ENCODE measurements at regions not wholly inside any gene's neighbourhood (a gene's known extent, or its start where the extent isn't known, plus 50 kb on each side); places are given as distances from the start of the nearest gene placed in this dataset.

GRCh38 chr9:115262477-115262876, 144.5 kb upstream of the TNC start:
- FAIRE-seq: no peak

- FAIRE-seq: no peak
These were observed 145.0 kb upstream of the TNC start for GRCh38 chr9:115262952-115263351.

GRCh38 chr9:115263371-115264075, 145.6 kb upstream of the TNC start:
- FAIRE-seq: no peak

- no peak for FAIRE-seq
These were observed 146.4 kb upstream of the TNC start for GRCh38 chr9:115264313-115264712.

- FAIRE-seq: no peak
These were observed 149.8 kb upstream of the TNC start for GRCh38 chr9:115267790-115268189.

GRCh38 chr9:115275753-115276152, 157.8 kb upstream of the TNC start:
- FAIRE-seq: no peak

GRCh38 chr9:115276621-115277020, 158.7 kb upstream of the TNC start:
- FAIRE-seq: no peak

GRCh38 chr9:115277301-115277700, 159.3 kb upstream of the TNC start:
- FAIRE-seq: no peak

GRCh38 chr9:115278326-115279035, 160.5 kb upstream of the TNC start:
- no peak for FAIRE-seq

- no peak for FAIRE-seq
These were observed 165.4 kb upstream of the TNC start for GRCh38 chr9:115283395-115283794.

GRCh38 chr9:115285836-115286235, 167.9 kb upstream of the TNC start:
- no peak for FAIRE-seq

GRCh38 chr9:115286411-115286810, 168.5 kb upstream of the TNC start:
- no peak for FAIRE-seq

- FAIRE-seq: no peak
These were observed 171.8 kb upstream of the TNC start for GRCh38 chr9:115289757-115290208.

- FAIRE-seq: no peak
These were observed 173.9 kb upstream of the TNC start for GRCh38 chr9:115291841-115292240.

GRCh38 chr9:115292584-115293279, 174.8 kb upstream of the TNC start:
- FAIRE-seq: no peak

GRCh38 chr9:115295734-115296133, 177.8 kb upstream of the TNC start:
- FAIRE-seq: no peak

GRCh38 chr9:115296831-115297565, 179.0 kb upstream of the TNC start:
- no peak for FAIRE-seq

GRCh38 chr9:115300116-115300515, 182.2 kb upstream of the TNC start:
- no peak for FAIRE-seq

GRCh38 chr9:115300874-115301273, 182.9 kb upstream of the TNC start:
- FAIRE-seq: no peak

- FAIRE-seq: no peak
These were observed 183.6 kb upstream of the TNC start for GRCh38 chr9:115301581-115301980.

GRCh38 chr9:115305543-115305942, 187.6 kb upstream of the TNC start:
- FAIRE-seq: no peak

- no peak for FAIRE-seq
These were observed 188.9 kb upstream of the TNC start for GRCh38 chr9:115306865-115307264.

GRCh38 chr9:115313545-115313944, 195.6 kb upstream of the TNC start:
- no peak for FAIRE-seq
